ENCODE measurements at regions not wholly inside any gene's neighbourhood (a gene's known extent, or its start where the extent isn't known, plus 50 kb on each side); places are given as distances from the start of the nearest gene placed in this dataset.

DNA sequence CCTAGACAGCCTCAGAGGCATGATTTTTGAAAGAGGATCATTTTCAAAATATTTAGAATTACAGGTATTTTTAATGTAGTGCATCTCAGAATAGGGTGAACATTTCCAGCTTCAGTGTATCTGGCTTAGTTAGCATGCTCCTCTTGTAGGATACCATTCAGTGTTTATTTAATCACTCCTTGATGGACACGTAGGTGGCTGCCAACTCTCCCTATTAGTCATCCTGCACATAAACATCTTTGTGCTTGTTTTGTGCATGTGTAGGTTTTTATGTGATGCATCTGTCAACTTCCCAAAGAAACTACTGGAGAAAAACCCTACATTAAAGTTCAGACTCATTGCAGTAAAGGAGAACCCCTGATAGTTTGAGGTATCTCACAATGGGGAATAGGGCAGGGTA is 52.5 kb upstream of the RBM19 start:
- Histone ChIP-seq H2AFZ (ENCODE audit: low read depth, low read length) (no peak overlapping the region), H3K27me3 (ENCODE audit: control insufficient read depth in 2 of 2, insufficient read depth in 2 of 2, low read length in 2 of 2) (no peaks in the 10 kb centered on the region; a peak in 1 of 5 replicates), H3K4me3 (no peak overlapping the region), H3K4me1 (replicated peaks in 1 of 2; ENCODE audit: control insufficient read depth in 2 of 2, insufficient read depth in 2 of 2, low read length in 2 of 2) (no peaks in the 10 kb centered on the region), H3K36me3 (ENCODE audit: control insufficient read depth, insufficient read depth, low read length) (no peaks in the 10 kb centered on the region), H3K79me2 (ENCODE audit: control insufficient read depth, insufficient read depth, low read length) (no peaks in the 10 kb centered on the region), H3K27ac (ENCODE audit: extremely low read depth, low read depth, low read length) (no peak overlapping the region), H3K9me3 (replicated peaks; ENCODE audit: control insufficient read depth, insufficient read depth, low read depth, low read length) (no peaks in the 10 kb centered on the region), H3K4me2 (ENCODE audit: insufficient read depth, low read length) (no peak overlapping the region), H3K9me1 (ENCODE audit: control insufficient read depth, insufficient read depth, low read length) (no peaks in the 10 kb centered on the region), H3K9ac (ENCODE audit: insufficient read depth in 1 of 2, low read depth in 2 of 2, low read length in 2 of 2) (no peak overlapping the region), H4K20me1 (replicated peaks; ENCODE audit: control insufficient read depth, insufficient read depth, low read length) (no peaks in the 10 kb centered on the region)
- FAIRE-seq, result no peak
- in situ Hi-C loops (cut with MboI), result loop anchor here (10.0 kb wide), 1 partner anchor 496 kb away; no protein-coding TSS in a partner anchor
- no peak for TF ChIP-seq BCOR (IDR thresholded peaks at IDR 0.05)
- TF ChIP-seq, protein P1, sequence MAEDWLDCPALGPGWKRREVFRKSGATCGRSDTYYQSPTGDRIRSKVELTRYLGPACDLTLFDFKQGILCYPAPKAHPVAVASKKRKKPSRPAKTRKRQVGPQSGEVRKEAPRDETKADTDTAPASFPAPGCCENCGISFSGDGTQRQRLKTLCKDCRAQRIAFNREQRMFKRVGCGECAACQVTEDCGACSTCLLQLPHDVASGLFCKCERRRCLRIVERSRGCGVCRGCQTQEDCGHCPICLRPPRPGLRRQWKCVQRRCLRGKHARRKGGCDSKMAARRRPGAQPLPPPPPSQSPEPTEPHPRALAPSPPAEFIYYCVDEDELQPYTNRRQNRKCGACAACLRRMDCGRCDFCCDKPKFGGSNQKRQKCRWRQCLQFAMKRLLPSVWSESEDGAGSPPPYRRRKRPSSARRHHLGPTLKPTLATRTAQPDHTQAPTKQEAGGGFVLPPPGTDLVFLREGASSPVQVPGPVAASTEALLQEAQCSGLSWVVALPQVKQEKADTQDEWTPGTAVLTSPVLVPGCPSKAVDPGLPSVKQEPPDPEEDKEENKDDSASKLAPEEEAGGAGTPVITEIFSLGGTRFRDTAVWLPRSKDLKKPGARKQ (CRISPR knock-in tag; IDR thresholded peaks at IDR 0.05), result no peak
- no peak for TF ChIP-seq DPF2 (IDR thresholded peaks at IDR 0.05)
- no peak for TF ChIP-seq FOS (IDR thresholded peaks at IDR 0.05; ENCODE audit: extremely low read depth, insufficient read length)
- TF ChIP-seq NFXL1 (CRISPR knock-in tag; IDR thresholded peaks at IDR 0.05), result no peak
- TF ChIP-seq ZNF121 (CRISPR knock-in tag; conservative IDR thresholded peaks at IDR 0.05), result no peak
- TF ChIP-seq PHB (CRISPR knock-in tag; IDR thresholded peaks at IDR 0.05), result no peak
- no peak for TF ChIP-seq ZNF764 (CRISPR knock-in tag; IDR thresholded peaks at IDR 0.05; ENCODE audit: low read depth)
- no peak for TF ChIP-seq XRCC5 (IDR thresholded peaks at IDR 0.05; ENCODE audit: low read depth, low read length)
- TF ChIP-seq MGA (IDR thresholded peaks at IDR 0.05), result no peak
- ChIA-PET CTCF (ENCODE audit: low intra/inter-chr PET ratio) (no interaction called here), POLR2A (interaction anchor here (0.6 kb wide), 1 partner anchor 225 kb away, joined by 3 read pairs; no protein-coding TSS in a partner anchor)
- WGBS (ENCODE audit: insufficient coverage, low coverage, missing lambda C conversion rate), result 0% methylated on average over 1 of the region's 1 CpG
- ATAC-seq, result no peak
- DNase-seq (ENCODE audit: extremely low read depth in 1 of 4, low spot score in 3 of 4), result no peak
- intact Hi-C loops (cut with micrococcal nuclease), result no loop called here
- no TSS peak for BruUV-seq (replicated peaks)
